ENCODE measurements at regions not wholly inside any gene's neighbourhood (a gene's known extent, or its start where the extent isn't known, plus 50 kb on each side); places are given as distances from the start of the nearest gene placed in this dataset.

GRCh38 chr12:25853316-25854095, 105.0 kb upstream of the RASSF8 start:
- no peak for DNase-seq (ENCODE audit: low read depth, low spot score)

DNA sequence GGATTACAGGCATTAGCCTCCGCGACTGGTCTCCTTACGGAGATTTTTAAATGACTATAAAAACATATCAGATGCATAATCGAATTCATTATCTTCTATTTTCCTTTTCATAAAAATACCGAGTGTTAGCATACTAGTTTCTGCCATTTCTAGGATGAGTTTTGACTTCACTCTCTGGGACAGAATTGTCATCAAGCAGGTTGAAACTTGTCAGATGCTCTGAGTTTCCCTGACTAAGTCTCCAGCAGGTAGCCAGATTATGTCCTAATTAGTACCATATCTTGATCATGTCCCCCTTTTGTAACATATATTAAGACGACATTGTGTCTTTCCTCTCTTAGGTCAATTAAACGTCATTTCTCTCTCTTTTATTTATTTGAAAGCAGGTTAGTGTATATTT, 103.5 kb upstream of the RASSF8 start:
- no peak overlapping the region for H3K27ac ChIP-seq
- DNase-seq (ENCODE audit: low read depth, low spot score), result no peak

More at GRCh38 chr12:25853316-25854095, 105.0 kb upstream of the RASSF8 start:
- H3K27ac ChIP-seq, result no peak overlapping the region

- no peak overlapping the region for H3K27ac ChIP-seq
- DNase-seq (ENCODE audit: low read depth, low spot score), result no peak
Measured at GRCh38 chr12:25855716-25856115, 102.8 kb upstream of the RASSF8 start.

DNA sequence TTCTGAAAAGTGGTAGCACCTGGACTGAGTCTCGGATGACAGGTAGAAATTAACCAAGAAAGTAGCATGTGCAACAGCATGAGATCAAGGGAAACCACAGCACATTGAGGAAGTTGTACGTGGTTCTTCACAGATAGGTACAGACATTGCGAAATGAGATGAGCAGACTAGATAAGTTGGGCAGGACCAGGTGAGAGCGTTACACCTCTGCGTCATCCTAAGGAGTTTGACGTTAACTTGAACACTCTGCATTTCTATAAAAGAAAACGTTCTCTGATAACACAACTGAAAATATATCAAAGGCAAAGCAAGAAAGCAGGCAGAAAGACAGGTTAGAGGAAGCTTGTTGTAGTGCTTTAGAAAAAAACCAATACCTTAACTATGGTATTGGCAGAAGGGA, 98.5 kb upstream of the RASSF8 start:
- H3K27ac ChIP-seq, result no peak overlapping the region
- peak; percentile 44 for DNase-seq (ENCODE audit: low read depth, low spot score)

DNA sequence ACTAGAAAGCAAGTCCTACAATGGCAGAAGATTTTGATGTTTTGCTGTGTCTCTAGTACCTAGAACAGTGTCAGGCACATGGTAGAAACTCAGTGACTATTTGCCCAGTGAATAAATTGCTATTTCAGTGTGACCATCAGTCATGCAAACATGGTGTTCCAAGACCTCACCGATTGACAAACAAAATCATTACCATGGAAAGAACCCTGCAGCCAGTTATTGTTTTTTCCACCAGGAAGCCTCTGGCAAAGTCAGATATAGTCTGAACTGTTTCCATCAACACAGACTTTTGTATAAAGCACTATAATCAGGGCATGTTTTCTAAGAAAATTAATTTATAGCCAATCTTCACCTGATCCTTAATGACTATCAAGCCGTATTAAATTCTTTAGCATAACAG, 97.3 kb upstream of the RASSF8 start:
- no peak overlapping the region for H3K27ac ChIP-seq
- DNase-seq (ENCODE audit: low read depth, low spot score), result no peak

DNA sequence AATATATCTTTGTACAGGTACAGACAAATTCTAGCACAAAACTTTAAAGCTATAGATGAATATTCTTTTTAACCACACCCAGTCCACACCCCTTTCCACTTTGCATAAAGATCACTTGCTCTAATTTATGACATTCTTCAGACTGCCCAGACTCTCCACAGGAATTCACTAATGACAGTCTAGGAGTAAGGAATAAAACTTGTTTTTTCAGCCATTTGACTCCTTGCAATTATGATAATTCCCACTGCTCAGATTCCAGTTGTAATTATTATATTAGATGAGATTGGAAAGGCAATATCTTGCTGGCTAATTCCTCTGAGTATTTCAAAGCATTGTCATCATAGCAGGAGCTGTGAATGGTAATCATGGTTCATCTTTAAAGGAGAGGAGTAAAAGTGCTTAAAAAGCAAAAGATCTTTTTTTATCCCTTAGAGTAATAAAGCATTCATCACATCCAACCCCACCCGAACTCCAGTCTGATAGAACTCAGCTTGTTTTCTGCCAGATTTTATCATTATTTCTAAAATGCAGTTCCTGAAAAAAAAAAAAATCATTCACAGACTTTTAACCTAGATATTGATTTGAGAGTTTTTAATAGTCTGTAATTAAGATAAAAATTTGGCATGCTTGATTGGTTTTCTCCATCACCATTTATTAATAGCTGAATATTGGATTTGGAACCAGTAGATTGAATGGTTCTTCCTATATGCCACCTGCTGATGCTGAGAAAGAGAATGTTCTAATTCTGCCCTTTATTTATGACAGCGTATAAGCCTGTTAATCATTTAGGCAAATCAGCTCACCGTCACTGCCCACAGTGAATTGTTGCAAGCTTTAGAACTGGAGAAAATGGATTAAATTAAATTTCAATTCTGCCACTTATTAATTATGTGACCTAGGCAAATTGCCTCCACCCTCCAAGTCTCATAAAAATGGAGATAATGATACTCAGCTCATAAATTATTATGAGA, 93.9 kb upstream of the RASSF8 start:
- no peak overlapping the region for H3K27ac ChIP-seq
- no peak for DNase-seq (ENCODE audit: low read depth, low spot score)

DNA sequence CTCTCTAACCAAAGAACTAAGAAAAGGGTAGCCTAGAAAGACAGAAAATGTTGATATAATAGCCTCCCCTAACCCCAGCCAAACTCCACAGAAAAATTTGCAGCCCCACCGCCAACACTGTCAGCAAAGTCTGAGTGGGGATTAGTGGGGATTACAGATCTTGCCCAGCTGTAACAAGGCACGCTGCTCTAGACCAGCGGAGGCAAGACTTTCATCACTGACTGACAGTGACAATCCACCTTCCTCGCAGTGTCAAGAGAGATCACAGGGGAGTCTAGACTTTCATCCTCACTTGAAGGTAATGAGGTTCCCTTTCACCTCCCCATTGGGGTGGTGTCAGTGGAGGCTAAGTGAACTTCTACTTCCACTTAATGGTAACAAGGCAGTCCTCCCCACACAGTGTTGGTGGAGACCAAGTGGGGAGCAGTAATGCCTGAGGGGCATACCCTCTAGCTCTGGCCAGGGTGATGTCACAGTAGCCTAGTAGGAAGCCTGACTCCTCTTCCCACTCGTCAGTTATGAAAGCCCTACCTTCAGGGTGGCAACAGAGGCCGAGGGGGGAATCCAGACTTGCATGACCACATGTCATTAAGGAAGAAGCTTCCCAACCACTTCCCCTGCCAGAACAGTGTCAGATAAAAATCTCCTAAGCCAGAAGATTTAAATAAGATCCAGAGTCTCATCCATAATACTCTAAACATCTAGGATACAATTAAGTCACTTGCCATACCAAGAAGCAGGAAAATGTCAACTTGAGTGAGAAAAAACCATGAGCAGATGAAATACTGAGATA, 91.7 kb upstream of the RASSF8 start:
- no peak for DNase-seq (ENCODE audit: low read depth, low spot score)
- H3K27ac ChIP-seq, result no peak overlapping the region

- no peak for DNase-seq (ENCODE audit: low read depth, low spot score)
- H3K27ac ChIP-seq, result no peak overlapping the region
Measured at GRCh38 chr12:25868193-25868592, 90.3 kb upstream of the RASSF8 start.

- DNase-seq (ENCODE audit: low read depth, low spot score), result no peak
- no peak overlapping the region for H3K27ac ChIP-seq
Measured at GRCh38 chr12:25872137-25872536, 86.3 kb upstream of the RASSF8 start.

DNA sequence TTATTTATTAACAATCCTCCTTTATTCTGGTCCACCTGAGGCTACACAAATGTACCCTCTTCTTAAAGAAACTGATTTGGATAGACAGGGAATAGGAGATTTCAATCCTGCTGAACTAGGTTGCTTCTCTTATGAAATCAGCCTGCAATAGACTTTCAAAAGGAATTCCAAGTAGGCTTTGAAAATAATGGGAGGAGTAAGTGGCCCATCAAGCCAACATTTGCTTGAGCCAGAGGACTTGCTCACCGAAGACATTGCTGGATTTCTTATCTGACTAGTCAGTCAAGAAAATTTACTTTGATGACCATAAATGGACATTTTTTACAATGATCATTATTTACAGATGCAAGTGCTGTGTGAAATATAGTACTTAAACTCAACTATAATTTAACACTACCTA, 82.8 kb upstream of the RASSF8 start:
- no peak for DNase-seq (ENCODE audit: low read depth, low spot score)
- no peak overlapping the region for H3K27ac ChIP-seq

DNA sequence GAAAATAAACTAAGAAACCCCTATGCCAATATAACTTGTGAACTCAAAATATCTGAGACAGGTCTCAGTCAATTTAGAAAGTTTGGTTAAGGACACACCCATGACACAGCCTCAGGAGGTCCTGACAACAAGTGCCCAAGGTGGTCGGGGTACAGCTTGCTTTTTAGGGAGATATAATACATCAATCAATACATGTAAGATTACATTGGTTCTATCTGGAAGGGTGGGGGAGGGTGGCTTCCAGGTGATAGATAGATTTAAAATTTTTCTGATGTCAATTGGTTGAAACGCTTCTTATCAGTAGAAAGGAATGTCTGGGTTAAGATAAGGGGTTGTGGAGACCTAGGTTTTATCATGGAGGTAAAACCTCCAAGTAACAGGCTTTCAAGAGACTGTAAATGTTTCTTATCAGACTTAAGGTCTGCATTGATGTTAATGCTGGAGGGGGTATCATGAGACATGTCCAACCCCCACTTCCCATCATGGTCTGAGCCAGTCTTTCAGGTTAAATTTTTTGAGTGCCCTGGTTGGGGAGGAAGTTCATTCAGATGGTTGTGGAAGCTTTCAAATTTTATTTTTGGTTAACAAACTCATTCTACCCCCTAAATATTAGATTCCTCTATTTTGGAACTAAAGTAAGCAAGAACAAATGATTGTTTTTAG, 82.0 kb upstream of the RASSF8 start:
- no peak overlapping the region for H3K27ac ChIP-seq
- DNase-seq (ENCODE audit: low read depth, low spot score), result no peak

DNA sequence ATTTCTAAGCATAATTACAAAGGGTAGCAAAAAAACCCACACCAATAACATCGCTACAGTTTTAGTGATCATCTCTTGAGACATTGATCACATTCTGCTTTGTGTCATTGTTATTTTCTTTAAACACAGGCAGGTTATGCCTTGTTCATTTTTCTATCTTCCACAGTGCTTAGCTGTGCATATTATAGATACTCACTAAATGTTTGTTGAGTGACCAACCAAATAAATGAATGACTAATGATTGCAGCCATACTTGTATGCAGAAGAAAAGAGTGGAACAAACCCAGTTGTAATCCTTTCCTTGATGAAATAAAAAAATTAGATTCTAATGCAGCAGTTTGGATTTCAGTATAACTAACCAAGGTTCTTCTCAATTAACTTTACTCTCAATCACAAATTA, 81.0 kb upstream of the RASSF8 start:
- no peak for DNase-seq (ENCODE audit: low read depth, low spot score)
- no peak overlapping the region for H3K27ac ChIP-seq

DNA sequence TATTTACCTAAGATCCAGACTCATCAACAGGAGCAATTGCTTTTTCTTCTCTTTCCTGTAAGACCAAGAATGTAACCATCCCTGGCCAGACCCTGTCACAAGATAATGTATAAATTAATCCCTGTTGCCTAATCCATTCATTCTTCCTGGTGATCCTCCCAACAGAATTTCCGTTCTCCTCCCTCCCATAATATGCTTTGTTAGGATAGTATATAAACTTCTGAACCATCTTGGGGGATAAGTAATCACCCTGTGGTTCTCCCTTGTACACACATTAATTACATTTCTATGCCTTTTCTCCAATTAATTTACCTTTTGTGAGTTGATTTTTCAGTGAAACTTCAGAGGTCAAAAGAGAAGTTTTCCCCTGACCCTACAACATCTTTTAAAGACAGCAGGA, 76.2 kb upstream of the RASSF8 start:
- DNase-seq (ENCODE audit: low read depth, low spot score), result no peak
- H3K27ac ChIP-seq, result no peak overlapping the region

DNA sequence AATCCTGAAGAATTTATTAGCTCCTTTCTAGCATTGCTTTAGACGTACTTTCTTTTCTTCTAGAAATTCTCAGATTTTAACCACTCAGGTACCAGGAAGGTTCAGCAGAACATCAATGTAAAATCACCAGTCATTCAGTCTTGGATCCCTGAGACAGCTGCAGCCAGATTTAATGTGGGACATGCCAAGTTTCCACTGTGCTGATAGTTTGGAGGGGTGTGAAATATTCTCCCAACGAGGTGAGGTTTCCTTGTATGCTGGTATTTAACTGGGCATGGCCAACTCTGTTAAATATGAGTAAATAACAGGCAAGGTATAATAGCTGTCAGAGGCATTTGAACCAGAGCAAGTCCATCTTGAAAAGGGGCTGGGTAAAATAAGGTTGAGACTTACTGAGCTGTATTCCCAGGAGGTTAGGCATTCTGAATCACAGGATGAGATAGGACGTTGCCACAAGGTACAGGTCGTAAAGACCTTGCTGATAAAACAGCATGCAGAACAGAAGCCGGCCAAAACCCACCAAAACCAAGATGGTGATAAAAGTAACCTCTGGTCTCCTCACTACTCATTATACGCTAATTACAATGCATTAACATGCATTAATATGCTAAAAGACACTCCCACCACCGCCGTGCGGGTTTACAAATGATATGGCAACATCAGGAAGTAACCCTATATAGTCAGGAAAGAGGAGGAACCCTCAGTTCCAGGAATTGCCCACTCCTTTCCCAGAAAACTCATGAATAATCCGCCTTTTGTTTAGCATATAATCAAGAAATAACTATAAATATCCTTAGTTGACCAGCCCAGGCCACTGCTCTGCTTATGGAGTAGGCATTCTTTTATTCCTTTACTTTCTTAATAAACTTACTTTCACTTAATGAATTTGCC, 75.2 kb upstream of the RASSF8 start:
- no peak for DNase-seq (ENCODE audit: low read depth, low spot score)
- H3K27ac ChIP-seq, result no peak overlapping the region

DNA sequence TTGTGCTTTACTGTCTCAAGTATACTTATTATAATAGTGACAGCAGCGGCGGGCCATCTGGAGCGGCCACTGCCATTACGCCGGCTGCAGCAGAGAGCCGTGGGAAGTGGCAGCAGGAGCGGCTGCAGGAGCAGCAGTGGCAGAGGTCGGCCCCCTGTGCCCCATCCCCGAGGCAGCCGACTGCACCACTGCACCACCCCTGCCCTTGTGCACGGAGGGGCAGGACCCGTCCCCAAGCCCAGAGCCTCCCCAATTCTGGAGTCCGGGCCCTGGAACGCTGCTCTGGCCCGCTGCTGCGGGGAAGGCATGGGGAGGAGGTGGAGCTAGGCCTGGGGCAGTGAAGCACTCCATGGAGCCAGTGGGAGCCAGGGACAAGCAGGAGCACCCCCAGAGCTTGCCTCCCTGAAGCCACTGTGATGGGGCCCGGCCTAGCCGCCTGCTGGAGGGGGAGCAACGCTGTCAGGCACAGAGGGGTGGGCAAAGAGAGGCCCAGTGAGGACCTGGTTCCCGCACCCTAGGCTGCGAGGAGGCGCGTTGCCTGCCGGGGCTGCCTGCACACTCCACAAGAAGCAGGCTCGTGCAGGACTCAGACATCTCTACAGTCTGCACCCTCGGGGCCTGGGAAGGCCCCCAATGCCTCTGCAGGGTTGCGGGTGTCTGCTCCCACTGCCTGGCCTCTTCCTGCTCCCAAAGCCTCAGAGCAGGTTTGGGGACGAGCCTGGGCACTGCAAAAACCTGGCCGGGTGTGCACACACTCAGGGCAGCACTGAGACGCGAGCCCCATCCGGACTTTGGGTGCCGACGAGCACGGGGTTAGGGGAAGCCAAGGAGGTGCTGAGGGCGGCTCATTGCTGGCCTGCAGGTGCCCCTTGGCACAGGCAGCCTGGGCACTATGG, 74.2 kb upstream of the RASSF8 start:
- DNase-seq (ENCODE audit: low read depth, low spot score), result no peak
- H3K27ac ChIP-seq, result no peak overlapping the region

DNA sequence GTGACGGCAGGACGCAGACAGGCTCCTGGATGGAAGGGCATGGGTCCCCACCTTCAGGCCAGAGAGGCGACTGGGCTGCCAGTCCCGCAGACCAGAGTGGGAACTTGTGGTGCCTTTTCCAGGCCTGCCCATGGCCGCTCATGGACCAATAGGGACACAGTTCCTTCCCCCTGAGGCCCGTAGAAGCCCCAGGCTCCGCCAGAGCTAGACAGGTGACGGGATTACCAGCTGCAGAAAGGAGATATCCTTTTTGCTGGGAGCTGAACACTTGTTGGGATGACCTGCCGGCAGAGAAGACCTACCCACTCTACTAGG, 73.6 kb upstream of the RASSF8 start:
- no peak overlapping the region for H3K27ac ChIP-seq
- DNase-seq (ENCODE audit: low read depth, low spot score), result no peak

- no peak for DNase-seq (ENCODE audit: low read depth, low spot score)
- no peak overlapping the region for H3K27ac ChIP-seq
Measured at GRCh38 chr12:25886396-25886795, 72.1 kb upstream of the RASSF8 start.

- no peak for DNase-seq (ENCODE audit: low read depth, low spot score)
- H3K27ac ChIP-seq, result no peak overlapping the region
Measured at GRCh38 chr12:25887367-25887766, 71.1 kb upstream of the RASSF8 start.
